Adrenal gland (tissue), 9 donors: ENCODE measurements at regions not wholly inside any gene's neighbourhood (a gene's known extent, or its start where the extent isn't known, plus 50 kb on each side); places are given as distances from the start of the nearest gene placed in this dataset.

ENCODE experiments used
- DNase-seq, 7 donors: peaks; one replicate each; pipeline ENCODE4 v3.0.0-alpha.2; 2019 to 2020
- H3K27ac ChIP-seq, 5 donors: fragments of 200-600 bp; sonication (generic) in 4 of 5; 1 replicate in 3 of 5; 2 replicates in 2 of 5; pipeline versions ENCODE4 v1.5.1 to v1.8.0; 2016 to 2020; ENCODE audit warnings: mild to moderate bottlenecking in 1 of 5
- H3K27me3 ChIP-seq: fragments of 200-600 bp; 2 replicates; pipeline ENCODE4 v1.8.0; 2021
- H3K36me3 ChIP-seq, 2 donors: fragments of 200-600 bp; replicated peaks in 1 of 2; 1 replicate in 1 of 2; 2 replicates in 1 of 2; pipeline versions ENCODE4 v1.5.1 to v1.8.0; 2018 to 2022
- H3K4me1 ChIP-seq, 2 donors: fragments of 200-600 bp; replicated peaks in 1 of 2; 1 replicate in 1 of 2; 2 replicates in 1 of 2; pipeline versions ENCODE4 v1.5.1 to v1.8.0; 2018 to 2021
- H3K4me3 ChIP-seq, 4 donors: fragments of 200-600 bp; sonication (generic) in 3 of 4; one replicate each; pipeline ENCODE4 v1.5.1; 2016 to 2018
- H3K9me3 ChIP-seq, 3 donors: fragments of 200-600 bp; sonication (generic) in 1 of 3; replicated peaks in 1 of 3; 1 replicate in 2 of 3; 2 replicates in 1 of 3; pipeline versions ENCODE4 v1.5.1 to v1.8.0; 2016 to 2021
- POLR2A ChIP-seq, 2 donors: fragments of 450-650 bp; IDR thresholded peaks; one replicate each; pipeline ENCODE4 v1.6.1; 2017; ENCODE audit warnings: antibody characterized with exemption in 2 of 2, mild to moderate bottlenecking in 2 of 2, moderate library complexity in 1 of 2
- WGBS, 4 donors: extraction: QIAGEN DNeasy Blood & Tissue Kit in 2 of 4; methylation state at CpG; one replicate each; pipeline versions ENCODE4 v1.1.5 to v1.1.7; 2013 to 2017; 5-methylcytosine and 5-hydroxymethylcytosine counted together
- intact Hi-C, 2 donors: fragments of 100-400 bp; cut with DNase I; formaldehyde crosslinking; loops; one replicate each; pipeline versions ENCODE4 v1.14.1 to v1.15.0; 2022 to 2023
- TF ChIP-seq, protein P1 (sequence below), 6 experiments: fragments of 450-650 bp in 4 of 6; fragments of 200-600 bp in 2 of 6; sonication (generic) in 1 of 6; IDR thresholded peaks; 1 replicate in 5 of 6; 2 replicates in 1 of 6; pipeline versions ENCODE4 v1.5.1 to v1.8.0; 2016 to 2021; ENCODE audit warnings: antibody characterized with exemption in 6 of 6, mild to moderate bottlenecking in 2 of 6, moderate library complexity in 1 of 6
- donor health status: healthy with polysubstance abuse.
- donor health status: Bipolar disorder and iron deficiency.
- donor health status: DM: yes; HTN: yes; CAD: no.
- donor health status: DM: no; HTN: no; CAD: no.
- donor health status: DM: no; HTN: no; CAD: no.

DNA sequence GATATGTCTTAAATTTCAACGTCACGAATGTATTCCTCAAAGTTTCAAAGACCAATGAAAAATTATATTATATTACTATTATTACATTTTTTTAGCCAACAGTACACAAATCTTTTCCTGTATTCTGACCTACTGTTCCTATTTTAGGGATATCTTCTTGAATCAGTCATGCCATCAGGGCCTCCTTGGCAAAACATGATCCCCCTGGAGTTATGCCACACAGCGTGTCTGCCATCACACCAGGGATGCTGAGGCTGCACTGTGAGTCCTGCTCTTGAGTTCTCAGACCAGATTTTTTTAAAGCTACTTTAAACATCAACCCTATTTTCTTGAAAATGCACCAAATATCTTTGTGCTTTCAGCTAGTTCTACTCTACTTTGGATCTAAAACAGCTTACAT lies 425.9 kb upstream of the ZNF385D start:
- H3K9me3 ChIP-seq, result no peaks in the 10 kb centered on the region
- H3K36me3 ChIP-seq, result no peaks in the 10 kb centered on the region
- H3K4me1 ChIP-seq, result no peaks in the 10 kb centered on the region
- intact Hi-C loops, result no loop called here
- no peak overlapping the region for H3K27ac ChIP-seq
- TF ChIP-seq POLR2A (IDR thresholded peaks at IDR 0.05), result no peak
- TF ChIP-seq, protein P1, sequence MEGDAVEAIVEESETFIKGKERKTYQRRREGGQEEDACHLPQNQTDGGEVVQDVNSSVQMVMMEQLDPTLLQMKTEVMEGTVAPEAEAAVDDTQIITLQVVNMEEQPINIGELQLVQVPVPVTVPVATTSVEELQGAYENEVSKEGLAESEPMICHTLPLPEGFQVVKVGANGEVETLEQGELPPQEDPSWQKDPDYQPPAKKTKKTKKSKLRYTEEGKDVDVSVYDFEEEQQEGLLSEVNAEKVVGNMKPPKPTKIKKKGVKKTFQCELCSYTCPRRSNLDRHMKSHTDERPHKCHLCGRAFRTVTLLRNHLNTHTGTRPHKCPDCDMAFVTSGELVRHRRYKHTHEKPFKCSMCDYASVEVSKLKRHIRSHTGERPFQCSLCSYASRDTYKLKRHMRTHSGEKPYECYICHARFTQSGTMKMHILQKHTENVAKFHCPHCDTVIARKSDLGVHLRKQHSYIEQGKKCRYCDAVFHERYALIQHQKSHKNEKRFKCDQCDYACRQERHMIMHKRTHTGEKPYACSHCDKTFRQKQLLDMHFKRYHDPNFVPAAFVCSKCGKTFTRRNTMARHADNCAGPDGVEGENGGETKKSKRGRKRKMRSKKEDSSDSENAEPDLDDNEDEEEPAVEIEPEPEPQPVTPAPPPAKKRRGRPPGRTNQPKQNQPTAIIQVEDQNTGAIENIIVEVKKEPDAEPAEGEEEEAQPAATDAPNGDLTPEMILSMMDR (IDR thresholded peaks at IDR 0.05), result no peak
- 69 to 76% (median 74%) methylated on average over 3 of the region's 3 CpGs for WGBS, 4 donors
- H3K4me3 ChIP-seq, result no peak overlapping the region
- no peaks in the 10 kb centered on the region for H3K27me3 ChIP-seq
- DNase-seq, result no peak

DNA sequence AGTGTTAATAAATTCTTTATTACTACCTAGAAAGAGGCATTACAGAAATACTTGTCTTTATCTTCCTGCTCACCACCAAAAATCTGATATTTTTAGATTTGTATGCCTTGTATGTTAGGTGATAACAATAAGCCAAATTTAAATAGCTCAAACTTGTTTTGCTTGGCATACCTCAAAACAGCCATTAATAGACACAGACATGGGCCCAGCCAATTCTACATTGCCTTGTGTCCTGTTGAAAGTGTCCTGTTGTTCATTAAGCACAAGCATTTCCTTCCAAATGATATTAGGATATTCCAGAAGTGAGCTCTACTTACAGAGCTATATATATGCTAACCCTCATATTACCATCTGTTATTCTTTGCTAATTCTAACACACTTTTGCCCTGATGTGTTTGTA lies 438.6 kb upstream of the ZNF385D start:
- H3K36me3 ChIP-seq, result no peaks in the 10 kb centered on the region
- no peak overlapping the region for H3K4me3 ChIP-seq
- no peaks in the 10 kb centered on the region for H3K27me3 ChIP-seq
- DNase-seq, result no peak
- H3K27ac ChIP-seq, result no peak overlapping the region
- H3K9me3 ChIP-seq, result no peaks in the 10 kb centered on the region
- intact Hi-C loops, result no loop called here
- TF ChIP-seq POLR2A (IDR thresholded peaks at IDR 0.05), result no peak
- TF ChIP-seq, protein P1 (IDR thresholded peaks at IDR 0.05), result no peak
- no peaks in the 10 kb centered on the region for H3K4me1 ChIP-seq

DNA sequence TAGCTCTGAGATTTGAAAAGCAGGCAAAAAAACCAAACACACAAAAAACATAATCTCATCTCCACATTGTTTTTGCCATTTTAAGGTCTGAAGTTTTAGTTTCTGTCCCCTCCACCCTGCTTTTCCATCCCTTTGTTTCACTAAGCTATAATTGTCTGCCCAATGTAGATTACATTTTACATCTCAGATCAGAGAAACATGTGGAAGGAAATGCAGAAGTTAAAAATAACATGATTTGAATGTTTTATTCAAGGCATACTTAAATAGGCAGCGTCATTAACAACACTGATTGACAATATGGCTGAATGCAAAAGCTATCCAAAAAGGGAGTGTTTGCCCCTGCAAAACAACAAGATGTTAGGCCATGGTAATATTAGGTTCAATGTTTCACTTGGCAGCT lies 448.1 kb upstream of the ZNF385D start:
- Histone ChIP-seq H3K36me3 (no peaks in the 10 kb centered on the region), H3K9me3 (peaks cover 0 to 6% (median 0%) of the 10 kb centered on the region in 3 donors), H3K4me1 (no peaks in the 10 kb centered on the region), H3K27ac (no peak overlapping the region), H3K4me3 (no peak overlapping the region), H3K27me3 (no peaks in the 10 kb centered on the region)
- TF ChIP-seq, protein P1 (IDR thresholded peaks at IDR 0.05), result no peak
- no peak for TF ChIP-seq POLR2A (IDR thresholded peaks at IDR 0.05)
- DNase-seq, result no peak
- 21 to 44% (median 28%) methylated on average over 1 of the region's 1 CpG for WGBS, 4 donors
- intact Hi-C loops, result no loop called here

DNA sequence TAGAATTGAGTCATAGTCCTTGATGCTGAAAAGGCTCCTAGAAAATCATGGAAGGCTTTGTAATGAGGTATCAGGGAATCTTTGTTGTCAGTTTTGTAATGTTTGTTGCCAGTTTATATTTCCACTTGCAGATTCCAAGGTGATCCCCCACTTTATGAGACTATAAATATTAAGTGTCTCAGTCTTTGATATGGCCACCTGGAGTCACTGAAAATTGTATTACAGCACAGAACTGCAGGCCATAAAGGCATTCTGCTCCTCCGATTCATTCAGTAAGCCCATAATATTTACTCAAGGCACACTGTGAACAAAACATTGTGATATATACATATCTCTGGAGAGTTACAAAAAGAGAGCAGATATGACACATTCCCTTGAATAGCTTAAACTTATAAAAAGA lies 457.8 kb upstream of the ZNF385D start:
- intact Hi-C loops, result no loop called here
- H3K27ac ChIP-seq, result no peak overlapping the region
- no peaks in the 10 kb centered on the region for H3K9me3 ChIP-seq
- H3K4me1 ChIP-seq, result no peaks in the 10 kb centered on the region
- 65 to 80% (median 71%) methylated on average over 1 of the region's 1 CpG for WGBS, 4 donors
- H3K36me3 ChIP-seq, result no peaks in the 10 kb centered on the region
- H3K4me3 ChIP-seq, result no peak overlapping the region
- no peaks in the 10 kb centered on the region for H3K27me3 ChIP-seq
- TF ChIP-seq, protein P1 (IDR thresholded peaks at IDR 0.05), result no peak
- no peak for TF ChIP-seq POLR2A (IDR thresholded peaks at IDR 0.05)
- no peak for DNase-seq
